Fibroblast of mammary gland (primary cell): ENCODE measurements at regions not wholly inside any gene's neighbourhood (a gene's known extent, or its start where the extent isn't known, plus 50 kb on each side); places are given as distances from the start of the nearest gene placed in this dataset.
A peak's percentile ranks its signal among the peaks of the same experiment; 100 is the strongest.

Source experiments
- DNase-seq: peaks from one replicate; pipeline ENCODE4 v3.0.0-alpha.2; 2010; ENCODE audit warnings: low read depth
- H3K4me3 ChIP-seq: 2 replicates; pipeline ENCODE4 v1.5.1; 2011; ENCODE audit warnings: low read depth, mild to moderate bottlenecking, low read length, moderate library complexity; ENCODE audit not compliant: control insufficient read depth
- CTCF ChIP-seq: conservative IDR thresholded peaks from 2 replicates; pipeline ENCODE4 v1.5.1; 2011; ENCODE audit warnings: low read depth, low read length, inconsistent platforms; ENCODE audit not compliant: control insufficient read depth, insufficient read depth

GRCh38 chr13:93145199-93145598 lies 81.4 kb upstream of the GPC6 start:
- H3K4me3 ChIP-seq = no peak overlapping the region
- TF ChIP-seq CTCF = no peak
- no peak for DNase-seq

GRCh38 chr13:93146584-93147297 lies 79.9 kb upstream of the GPC6 start:
- no peak overlapping the region for H3K4me3 ChIP-seq
- DNase-seq = peak; percentile 86
- no peak for TF ChIP-seq CTCF

DNA sequence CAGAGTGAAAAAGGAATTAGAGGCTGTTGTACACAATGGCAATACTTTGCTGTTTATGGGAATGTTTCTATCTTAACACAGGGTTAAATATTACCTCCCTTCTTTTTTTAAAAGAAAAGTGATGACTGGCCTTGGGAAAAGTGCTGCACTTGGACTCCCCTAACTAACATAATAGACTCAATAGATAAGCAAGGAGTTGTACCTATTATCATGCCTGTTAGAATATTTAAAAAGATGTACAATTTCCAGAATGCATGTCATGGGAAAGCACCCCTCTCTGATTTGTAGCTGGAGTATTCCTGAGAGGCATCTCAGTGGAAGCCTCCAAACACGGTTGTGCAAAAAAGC lies 79.3 kb upstream of the GPC6 start:
- peak; percentile 20 for DNase-seq
- H3K4me3 ChIP-seq = no peak overlapping the region
- TF ChIP-seq CTCF = no peak

DNA sequence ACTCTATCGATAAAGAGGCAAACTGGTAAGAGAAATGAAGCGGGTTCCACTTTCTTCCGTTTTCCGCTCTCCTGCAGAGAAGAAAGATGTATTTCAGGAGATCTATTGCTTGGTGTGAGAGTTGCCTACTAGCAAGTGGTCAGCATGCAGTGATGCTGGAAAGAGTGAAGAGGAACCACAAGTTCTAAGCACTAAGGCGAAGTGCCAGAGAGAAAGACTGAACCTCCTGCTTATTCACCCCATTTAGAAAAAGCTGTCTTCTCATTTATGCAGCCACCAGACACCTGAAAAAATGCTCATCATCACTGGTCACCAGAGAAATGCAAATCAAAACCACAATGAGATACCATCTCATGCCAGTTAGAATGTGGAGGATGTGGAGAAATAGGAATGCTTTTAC lies 78.7 kb upstream of the GPC6 start:
- no peak overlapping the region for H3K4me3 ChIP-seq
- TF ChIP-seq CTCF = no peak
- no peak for DNase-seq

- DNase-seq = peak; percentile 93
- TF ChIP-seq CTCF = no peak
- H3K4me3 ChIP-seq = no peak overlapping the region
These were observed 75.3 kb upstream of the GPC6 start for GRCh38 chr13:93151277-93151676.

DNA sequence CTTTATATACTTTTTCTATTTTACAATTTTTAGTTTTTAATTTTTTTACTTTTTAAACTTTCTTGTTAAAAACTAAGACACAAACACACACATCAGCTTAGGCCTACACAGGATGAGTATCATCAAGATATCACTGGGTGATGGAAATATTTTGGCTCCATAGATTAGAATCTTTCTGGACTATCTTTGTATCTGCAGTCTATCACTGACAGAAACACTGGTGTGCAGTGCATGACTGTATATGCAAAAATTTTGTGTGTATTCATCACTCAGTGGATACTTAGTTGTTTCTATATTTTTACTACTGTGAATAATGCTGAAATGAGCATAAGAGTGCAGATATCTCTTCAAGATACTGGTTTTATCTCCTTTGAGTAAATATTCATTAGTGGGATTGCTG lies 68.0 kb upstream of the GPC6 start:
- no peak overlapping the region for H3K4me3 ChIP-seq
- TF ChIP-seq CTCF = no peak
- DNase-seq = no peak

DNA sequence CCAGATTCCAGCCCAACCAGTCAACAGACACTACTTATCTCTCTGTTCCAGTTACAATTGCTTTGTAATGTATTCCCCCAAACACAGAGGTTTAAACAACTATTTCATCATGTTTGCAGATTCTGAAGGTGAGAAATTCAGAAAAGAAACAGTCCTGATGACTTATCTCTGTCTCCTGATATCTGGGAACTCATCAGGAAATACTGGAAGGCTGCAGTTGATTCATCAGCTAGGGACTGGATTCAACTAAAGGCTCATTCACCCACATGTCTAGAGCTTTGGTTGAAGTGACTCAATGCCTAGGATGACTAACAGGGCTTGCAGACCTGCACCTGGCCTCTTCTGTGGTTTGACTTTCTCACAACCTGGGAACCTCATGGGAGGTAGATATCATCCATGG lies 56.6 kb upstream of the GPC6 start:
- no peak overlapping the region for H3K4me3 ChIP-seq
- no peak for TF ChIP-seq CTCF
- DNase-seq = peak; percentile 99
